Anterior cingulate cortex (tissue), 58 donors: ENCODE measurements at regions not wholly inside any gene's neighbourhood (a gene's known extent, or its start where the extent isn't known, plus 50 kb on each side); places are given as distances from the start of the nearest gene placed in this dataset.

Experiments used
- DNase-seq, 58 donors: peaks; one replicate each; lab custom pipeline; 2025; lab: John Stamatoyannopoulos, UW

DNA sequence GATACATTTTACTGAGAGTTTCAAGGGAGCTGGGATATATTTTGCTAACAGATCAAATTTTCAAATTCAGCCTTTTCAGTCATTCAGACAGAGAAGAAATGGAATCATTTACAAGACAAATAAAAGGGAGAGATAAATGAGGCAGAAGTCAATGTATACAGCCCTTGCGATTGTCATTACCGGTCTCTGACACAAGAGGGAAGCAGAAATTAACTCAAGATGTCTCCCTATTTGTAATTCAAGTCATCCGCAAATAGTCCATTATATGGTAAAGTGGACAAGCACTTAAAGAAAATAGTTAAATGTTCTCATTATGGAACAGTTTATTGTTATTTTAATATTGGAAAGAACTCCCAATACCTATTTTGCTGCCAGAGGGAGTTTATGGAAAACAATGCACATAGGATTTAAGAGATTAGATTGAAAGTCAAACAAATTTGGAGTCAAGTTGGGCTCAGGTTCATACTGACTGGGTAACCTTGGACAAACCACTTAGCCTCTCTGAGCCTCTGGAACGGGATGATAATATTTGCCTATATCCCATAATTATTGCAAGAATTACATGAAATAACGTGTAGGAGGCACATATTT lies 89.3 kb upstream of the PRKCQ start:
- peak in 8 of 58 donors; percentile 0 to 61 (median 10) for DNase-seq

- DNase-seq = peak in 23 of 58 donors; percentile 3 to 38 (median 16)
Measured at GRCh38 chr10:6667679-6668270, 87.7 kb upstream of the PRKCQ start.

DNA sequence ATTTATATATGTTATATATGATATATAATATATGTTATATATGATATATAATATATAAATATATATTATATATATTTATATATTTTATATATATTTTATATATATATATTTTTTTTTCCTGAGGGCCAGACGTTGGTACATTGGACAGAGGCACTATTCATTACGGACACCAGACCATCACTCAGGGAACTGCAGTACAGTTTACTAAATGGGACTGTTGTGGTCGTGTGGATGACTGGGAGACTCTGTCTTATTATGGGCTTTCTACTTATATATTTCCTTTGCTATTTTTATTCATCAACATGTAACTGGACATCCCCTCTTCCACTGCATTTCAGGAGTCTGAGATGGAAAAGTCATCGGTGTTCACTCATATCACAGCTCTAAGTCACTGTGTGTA lies 87.1 kb upstream of the PRKCQ start:
- DNase-seq = no peak

DNA sequence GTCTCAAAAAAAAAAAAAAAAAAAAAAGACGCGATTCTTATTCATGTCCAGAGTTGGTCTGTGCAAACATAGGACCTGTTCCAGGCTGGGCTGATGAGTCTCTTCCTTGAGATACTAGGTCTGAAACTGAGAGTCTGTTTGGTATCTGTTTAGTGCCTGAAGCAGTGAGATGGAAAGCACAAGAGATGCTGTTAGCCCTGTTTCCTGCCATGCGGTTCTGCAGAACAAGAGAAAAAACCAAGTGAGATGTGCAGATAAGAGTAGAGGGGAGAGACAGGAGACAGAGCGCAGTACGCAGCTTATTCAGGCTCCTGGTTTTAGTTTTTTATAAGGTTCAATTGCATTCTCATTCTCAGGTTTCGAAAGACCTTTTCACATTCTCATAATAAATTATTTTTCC lies 85.8 kb upstream of the PRKCQ start:
- no peak for DNase-seq

DNA sequence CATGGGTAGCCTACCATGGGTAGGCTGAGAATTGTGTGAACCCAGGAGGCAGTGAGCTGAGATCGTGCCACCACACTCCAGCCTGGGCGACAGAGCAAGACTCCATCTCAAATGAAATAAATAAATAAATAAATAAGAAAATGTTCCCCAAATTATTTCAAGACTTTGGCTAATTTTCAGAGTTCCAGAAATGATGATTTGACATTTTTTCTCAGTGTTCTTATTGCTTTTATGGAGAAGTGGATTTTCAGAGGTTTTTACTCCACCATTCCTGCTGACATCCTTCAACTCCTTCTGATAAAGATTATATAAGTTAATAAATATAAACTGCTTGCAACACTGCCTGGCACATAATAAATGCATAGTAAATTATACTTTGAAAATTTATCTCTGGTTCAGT lies 80.4 kb upstream of the PRKCQ start:
- DNase-seq = no peak

DNA sequence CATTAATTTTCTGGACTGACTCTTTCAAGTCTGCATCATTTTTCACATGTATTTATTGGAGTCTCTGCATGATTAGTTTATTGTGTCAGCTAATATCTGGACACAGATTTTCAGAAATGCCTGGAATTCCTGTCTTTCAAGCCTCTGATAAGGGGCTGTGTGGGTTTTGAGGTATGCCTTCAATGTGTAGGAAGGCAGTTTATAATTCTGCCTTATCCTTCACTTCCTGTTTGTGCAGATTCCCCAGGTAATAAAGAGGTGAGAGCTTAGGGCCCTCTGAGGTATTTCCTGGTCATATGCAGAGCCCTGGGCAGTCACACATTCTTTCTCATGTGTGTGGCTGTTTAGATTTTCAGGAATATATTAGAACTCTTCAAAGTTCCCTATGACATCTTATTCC lies 79.4 kb upstream of the PRKCQ start:
- DNase-seq = no peak

DNA sequence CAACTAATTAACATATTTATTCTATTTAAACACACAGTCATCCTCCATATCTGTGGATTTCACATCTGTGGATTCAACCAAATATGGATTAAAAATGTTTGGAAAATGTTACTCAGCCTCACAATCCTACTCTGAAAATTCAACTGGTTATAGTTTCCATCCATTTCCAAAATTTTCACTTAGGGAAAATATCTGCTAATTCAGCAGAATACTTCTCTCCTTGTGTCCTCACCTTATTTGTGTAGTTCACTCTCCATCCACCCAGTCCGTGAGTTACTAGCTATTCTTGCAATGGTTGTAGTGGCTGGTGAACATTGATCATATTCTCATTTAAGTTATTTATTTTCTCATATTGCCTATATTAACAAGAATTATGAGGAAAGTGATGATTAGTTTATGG lies 77.6 kb upstream of the PRKCQ start:
- no peak for DNase-seq

DNA sequence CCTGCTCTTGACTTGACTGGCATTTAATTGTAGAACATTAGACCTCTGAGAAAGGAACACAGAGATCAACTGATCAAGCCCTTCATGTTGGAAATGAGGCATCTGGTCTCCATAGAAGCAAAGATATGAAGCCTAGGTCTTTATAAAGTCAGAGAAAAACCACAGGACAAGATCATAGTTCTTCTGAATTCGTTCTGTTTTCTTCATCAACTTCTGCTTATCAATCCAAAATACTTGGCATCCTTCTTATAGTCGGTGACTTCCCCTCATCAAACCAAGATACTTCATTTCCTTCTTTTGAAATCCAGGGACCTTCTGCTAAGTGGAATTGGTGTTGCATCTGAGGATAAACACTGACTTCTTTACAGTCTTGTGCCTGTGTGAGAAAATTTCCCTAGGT lies 77.1 kb upstream of the PRKCQ start:
- DNase-seq = no peak

GRCh38 chr10:6654571-6654970 lies 74.5 kb upstream of the PRKCQ start:
- DNase-seq = no peak

DNA sequence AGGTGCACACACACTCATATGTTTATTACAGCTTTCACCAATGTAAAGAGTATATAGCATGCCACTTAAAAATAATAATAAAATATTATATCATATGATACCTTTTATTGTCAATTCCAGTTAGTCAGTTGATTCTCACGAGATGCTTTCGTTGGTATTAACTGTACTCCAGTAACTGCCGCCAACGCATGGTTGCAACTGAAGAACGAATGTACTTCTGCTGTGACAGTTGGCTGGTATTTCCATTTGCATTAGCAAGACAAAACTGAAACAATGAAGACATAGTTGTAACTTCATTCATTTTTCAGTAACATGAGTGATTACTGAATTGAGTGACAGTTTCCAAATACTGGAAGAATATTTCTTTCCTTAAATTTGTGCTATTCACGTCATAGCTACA lies 70.5 kb upstream of the PRKCQ start:
- no peak for DNase-seq

- no peak for DNase-seq
Measured at GRCh38 chr10:6649903-6650302, 69.8 kb upstream of the PRKCQ start.

GRCh38 chr10:6648894-6649720 lies 69.0 kb upstream of the PRKCQ start:
- no peak for DNase-seq

DNA sequence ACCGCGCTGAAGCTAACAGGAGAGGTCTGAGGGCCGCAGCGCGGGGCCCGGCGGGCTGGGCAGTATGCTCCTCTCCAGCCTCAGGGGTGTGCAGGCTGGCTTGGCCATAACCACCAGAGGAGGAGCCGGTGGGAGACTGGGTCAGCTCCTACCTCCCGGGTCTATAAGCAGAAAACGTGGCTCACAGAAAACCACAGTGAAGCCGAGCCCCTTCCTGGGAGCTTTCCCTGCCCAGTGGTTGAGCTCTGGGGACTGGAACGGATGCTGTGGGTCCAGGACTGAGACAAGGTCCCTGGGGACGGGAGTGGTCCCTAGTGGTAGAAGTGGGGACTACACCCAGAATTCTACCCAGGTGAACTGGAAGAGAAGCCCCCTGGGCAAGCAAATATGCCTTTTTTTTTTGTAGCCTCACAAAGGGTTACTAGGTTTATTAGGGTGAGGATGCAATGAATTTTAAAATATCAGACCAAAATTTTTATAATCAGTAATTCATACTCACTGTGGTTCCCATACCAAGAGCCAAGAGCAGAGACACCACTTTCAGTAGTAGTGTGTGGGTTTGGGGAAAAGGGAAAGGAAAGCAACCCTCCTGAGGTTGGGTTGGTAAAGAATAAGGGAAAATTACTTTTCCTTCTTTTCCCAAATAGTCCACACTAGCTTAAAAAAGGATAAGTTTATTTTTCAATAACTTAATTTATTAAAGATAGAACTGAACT lies 67.9 kb upstream of the PRKCQ start:
- DNase-seq = peak in 39 of 58 donors; percentile 1 to 60 (median 33)

DNA sequence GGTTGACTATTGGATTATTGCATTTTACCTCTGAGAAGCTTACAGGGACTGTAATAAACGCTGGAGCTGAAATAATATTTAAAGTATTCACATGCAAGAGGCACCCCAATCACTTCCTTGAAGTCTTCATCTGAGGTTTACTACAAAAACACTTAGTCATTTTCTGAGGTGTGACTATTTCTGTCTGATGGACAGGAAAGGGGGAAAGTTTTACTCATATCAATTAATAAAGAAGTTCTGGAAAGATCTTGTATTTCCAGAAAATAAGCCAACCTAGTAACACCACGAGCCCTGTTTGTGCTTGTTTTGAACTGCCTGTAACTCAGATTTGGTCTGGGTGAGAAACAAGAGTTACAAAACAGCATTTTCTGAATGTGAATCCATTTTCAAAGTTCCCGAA lies 63.9 kb upstream of the PRKCQ start:
- DNase-seq = no peak

- no peak for DNase-seq
Measured at GRCh38 chr10:6642876-6643275, 62.8 kb upstream of the PRKCQ start.

DNA sequence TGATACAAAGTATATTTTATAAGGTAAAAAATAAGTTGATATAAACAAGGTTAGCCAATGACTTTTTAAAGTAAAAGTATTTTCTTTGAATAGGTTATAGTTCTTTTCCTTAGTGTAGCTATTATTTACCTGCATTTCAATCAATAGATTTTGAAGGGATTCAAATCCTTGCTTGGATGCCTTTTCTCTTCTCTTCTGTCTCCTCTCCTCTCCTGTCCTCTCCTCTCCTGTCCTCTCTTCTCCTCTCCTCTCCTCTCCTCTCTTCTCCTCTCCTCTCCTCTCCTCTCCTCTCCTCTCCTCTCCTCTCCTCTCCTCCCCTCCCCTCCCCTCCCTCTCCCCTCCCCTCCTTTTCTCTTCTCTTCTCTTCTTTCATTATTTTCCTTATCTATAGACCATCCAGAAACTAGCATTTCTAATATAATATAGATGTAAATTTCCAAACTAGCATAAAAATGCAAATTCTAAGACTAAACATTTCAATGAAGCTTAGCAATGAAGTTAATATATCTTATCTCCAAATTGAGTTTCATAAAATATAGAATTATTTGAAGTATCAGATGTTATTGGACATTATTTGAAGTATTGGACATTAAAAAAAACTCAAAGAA lies 60.5 kb upstream of the PRKCQ start:
- no peak for DNase-seq

GRCh38 chr10:6637053-6637452 lies 57.0 kb upstream of the PRKCQ start:
- no peak for DNase-seq

DNA sequence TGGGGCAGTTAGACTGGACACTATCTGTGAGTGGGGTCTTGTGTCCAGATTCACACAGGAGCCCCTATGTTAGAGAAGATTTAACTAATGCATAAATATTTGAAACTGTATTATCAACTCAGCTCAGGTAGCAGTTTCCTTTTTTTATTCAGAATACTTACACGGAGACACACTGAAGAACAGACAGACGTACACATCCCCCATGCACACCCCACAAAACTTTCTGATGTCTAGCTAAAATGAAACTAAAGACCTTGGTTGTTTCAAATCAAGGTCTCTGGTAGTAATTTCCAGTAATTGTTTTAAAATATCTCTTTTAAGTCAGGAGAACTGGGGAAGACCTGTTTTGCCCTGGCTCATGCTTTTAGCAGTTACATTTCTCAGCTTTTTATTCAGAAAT lies 55.7 kb upstream of the PRKCQ start:
- DNase-seq = no peak
